ENCODE measurements at regions not wholly inside any gene's neighbourhood (a gene's known extent, or its start where the extent isn't known, plus 50 kb on each side); places are given as distances from the start of the nearest gene placed in this dataset.

DNA sequence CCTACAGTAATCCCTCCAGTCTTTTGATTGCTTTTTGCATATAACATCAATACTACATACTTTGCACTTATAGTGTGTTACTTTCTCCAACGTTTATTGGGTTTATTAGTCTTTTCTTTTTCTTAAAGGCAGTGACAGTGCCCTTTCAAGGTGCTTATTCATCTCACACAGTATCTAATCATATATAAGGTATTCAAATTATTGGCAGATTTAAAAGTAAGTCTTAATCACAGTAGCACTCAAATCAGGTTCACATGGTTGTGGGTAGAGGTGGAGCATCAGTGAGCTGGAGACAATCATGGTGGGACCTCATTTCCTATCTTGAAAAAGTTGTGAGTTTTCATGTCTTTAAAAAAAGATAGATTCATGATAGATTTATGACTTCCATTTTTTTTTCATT is 706.2 kb downstream of the GALC start:
- TF ChIP-seq, protein P1, sequence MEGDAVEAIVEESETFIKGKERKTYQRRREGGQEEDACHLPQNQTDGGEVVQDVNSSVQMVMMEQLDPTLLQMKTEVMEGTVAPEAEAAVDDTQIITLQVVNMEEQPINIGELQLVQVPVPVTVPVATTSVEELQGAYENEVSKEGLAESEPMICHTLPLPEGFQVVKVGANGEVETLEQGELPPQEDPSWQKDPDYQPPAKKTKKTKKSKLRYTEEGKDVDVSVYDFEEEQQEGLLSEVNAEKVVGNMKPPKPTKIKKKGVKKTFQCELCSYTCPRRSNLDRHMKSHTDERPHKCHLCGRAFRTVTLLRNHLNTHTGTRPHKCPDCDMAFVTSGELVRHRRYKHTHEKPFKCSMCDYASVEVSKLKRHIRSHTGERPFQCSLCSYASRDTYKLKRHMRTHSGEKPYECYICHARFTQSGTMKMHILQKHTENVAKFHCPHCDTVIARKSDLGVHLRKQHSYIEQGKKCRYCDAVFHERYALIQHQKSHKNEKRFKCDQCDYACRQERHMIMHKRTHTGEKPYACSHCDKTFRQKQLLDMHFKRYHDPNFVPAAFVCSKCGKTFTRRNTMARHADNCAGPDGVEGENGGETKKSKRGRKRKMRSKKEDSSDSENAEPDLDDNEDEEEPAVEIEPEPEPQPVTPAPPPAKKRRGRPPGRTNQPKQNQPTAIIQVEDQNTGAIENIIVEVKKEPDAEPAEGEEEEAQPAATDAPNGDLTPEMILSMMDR (IDR thresholded peaks at IDR 0.05; ENCODE audit: low read depth, low read length, missing control alignments), result no peak
- H3K4me3 ChIP-seq (ENCODE audit: low read depth, low read length), result no peak overlapping the region
- no peaks in the 10 kb centered on the region for H3K36me3 ChIP-seq (replicated peaks)
- no peaks in the 10 kb centered on the region for H3K27me3 ChIP-seq (replicated peaks)
- DNase-seq, result no peak
- H3K27ac ChIP-seq, result no peak overlapping the region
- in situ Hi-C loops (cut with HindIII; ENCODE audit: low pct_ligation_motif_present, low sequenced_read_pairs), result no loop called here

DNA sequence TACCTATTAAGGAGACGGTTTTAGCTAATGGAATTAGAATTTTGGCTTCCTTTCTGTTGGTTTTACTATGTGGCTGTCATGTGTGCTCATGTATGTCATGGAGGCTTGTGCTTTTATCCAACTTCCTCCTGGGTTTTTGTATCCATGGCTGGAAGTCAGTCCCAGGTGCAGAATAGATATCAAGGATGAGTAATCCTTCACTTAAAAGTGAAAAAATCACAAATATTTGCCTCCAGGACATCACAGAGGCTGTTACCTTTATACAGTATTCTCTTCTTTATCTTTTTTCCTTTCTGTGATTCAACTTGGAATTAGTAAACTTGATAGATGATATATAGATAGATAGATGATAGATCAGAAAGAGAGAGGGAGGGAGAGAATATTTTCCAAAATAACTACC is 706.8 kb downstream of the GALC start:
- TF ChIP-seq, protein P1 (IDR thresholded peaks at IDR 0.05; ENCODE audit: low read depth, low read length, missing control alignments), result no peak
- no peak for DNase-seq

DNA sequence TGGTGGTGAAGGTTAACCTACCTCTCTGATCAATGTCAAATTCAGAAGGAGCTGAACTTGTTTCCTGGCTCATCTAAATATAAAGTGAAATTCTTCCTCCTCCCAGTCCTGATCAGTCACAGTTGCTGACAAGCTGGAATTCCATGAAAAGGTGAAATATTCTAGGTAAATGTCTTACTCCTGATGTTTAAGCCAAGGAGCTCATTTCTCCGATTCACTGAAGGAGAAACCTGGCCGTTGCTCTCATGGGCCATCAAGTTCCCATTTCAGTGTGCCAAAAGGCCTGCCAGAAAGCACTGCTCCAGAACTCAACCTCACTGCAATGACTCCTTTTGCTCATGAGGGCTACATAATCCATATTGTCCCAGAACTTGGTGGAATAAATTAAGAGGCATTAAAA is 707.5 kb downstream of the GALC start:
- TF ChIP-seq, protein P1 (IDR thresholded peaks at IDR 0.05; ENCODE audit: low read depth, low read length, missing control alignments), result no peak
- no peak overlapping the region for H3K27ac ChIP-seq
- no peak overlapping the region for H3K4me3 ChIP-seq (ENCODE audit: low read depth, low read length)
- in situ Hi-C loops (cut with HindIII; ENCODE audit: low pct_ligation_motif_present, low sequenced_read_pairs), result no loop called here
- no peaks in the 10 kb centered on the region for H3K36me3 ChIP-seq (replicated peaks)
- DNase-seq, result no peak
- H3K27me3 ChIP-seq (replicated peaks), result no peaks in the 10 kb centered on the region

More for the DNA sequence above, 706.8 kb downstream of the GALC start:
- Histone ChIP-seq H3K27me3 (replicated peaks) (no peaks in the 10 kb centered on the region), H3K4me3 (ENCODE audit: low read depth, low read length) (no peak overlapping the region), H3K27ac (no peak overlapping the region), H3K36me3 (replicated peaks) (no peaks in the 10 kb centered on the region)
- in situ Hi-C loops (cut with HindIII; ENCODE audit: low pct_ligation_motif_present, low sequenced_read_pairs), result no loop called here

DNA sequence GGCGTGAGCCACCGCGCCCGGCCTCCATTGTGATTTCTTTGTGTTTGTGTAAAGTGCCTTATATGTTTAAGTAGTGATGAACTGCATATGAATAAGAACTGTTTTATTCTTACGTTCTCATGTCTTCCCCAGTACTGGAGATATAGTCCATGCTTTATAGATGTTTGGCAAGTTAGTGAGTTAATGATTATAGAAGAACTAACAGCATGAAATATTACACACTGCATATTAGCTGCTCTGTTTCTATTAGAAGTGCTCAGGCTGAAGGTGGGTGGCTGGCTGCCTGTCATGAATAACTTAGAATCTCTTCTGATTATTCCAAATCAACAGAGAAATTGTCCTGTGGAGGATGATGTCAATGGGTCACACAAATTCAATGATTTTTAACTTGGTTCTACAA is 709.4 kb downstream of the GALC start:
- in situ Hi-C loops (cut with HindIII; ENCODE audit: low pct_ligation_motif_present, low sequenced_read_pairs), result no loop called here
- no peaks in the 10 kb centered on the region for H3K27me3 ChIP-seq (replicated peaks)
- no peak for DNase-seq
- H3K27ac ChIP-seq, result no peak overlapping the region
- H3K36me3 ChIP-seq (replicated peaks), result no peaks in the 10 kb centered on the region
- TF ChIP-seq, protein P1 (IDR thresholded peaks at IDR 0.05; ENCODE audit: low read depth, low read length, missing control alignments), result no peak
- H3K4me3 ChIP-seq (ENCODE audit: low read depth, low read length), result no peak overlapping the region

DNA sequence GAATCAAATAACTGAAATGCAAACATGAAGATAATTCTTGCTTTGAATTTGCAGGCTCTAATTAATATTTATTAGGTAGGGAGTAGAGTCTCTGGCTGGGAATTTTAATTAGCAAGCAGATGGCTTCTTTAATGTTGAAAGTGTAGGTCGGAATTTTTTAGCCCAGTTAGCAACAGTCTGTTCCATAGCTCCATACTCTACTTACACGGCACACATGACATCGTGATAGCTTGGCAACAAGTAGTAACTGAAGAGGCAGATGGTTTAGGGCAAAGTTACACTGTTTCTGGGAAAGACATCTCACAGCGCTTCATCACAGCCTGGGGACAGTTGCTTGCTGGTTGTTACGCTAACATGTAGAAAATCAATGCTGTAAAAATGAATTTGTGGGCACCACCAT is 710.7 kb downstream of the GALC start:
- Histone ChIP-seq H3K27me3 (replicated peaks) (no peaks in the 10 kb centered on the region), H3K27ac (no peak overlapping the region), H3K4me3 (ENCODE audit: low read depth, low read length) (no peak overlapping the region), H3K36me3 (replicated peaks) (no peaks in the 10 kb centered on the region)
- in situ Hi-C loops (cut with HindIII; ENCODE audit: low pct_ligation_motif_present, low sequenced_read_pairs), result no loop called here
- DNase-seq, result no peak
- TF ChIP-seq, protein P1 (IDR thresholded peaks at IDR 0.05; ENCODE audit: low read depth, low read length, missing control alignments), result no peak

DNA sequence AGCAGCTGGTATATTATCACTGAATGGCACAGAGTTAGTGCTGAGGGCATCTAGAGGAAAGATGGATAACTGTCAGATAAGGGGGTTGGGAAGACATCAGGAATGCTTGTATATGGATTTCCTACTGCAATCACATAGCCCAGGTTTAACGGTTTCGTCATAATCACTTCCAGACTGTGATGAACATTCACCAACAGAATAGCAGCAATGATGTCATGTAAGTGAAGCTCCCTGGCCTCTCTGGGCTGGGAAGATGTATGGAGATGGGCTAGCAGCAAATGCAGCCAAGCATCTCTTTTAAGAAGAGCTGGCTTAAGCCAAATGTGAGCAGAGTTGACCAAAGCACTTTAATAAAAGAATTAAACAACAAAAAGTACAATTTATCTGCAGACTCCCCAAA is 714.6 kb downstream of the GALC start:
- no peak for DNase-seq
- in situ Hi-C loops (cut with HindIII; ENCODE audit: low pct_ligation_motif_present, low sequenced_read_pairs), result no loop called here
- Histone ChIP-seq H3K27ac (no peak overlapping the region), H3K4me3 (ENCODE audit: low read depth, low read length) (no peak overlapping the region), H3K27me3 (replicated peaks) (no peaks in the 10 kb centered on the region), H3K36me3 (replicated peaks) (no peaks in the 10 kb centered on the region)
- TF ChIP-seq, protein P1 (IDR thresholded peaks at IDR 0.05; ENCODE audit: low read depth, low read length, missing control alignments), result no peak
